Activated CD8-positive, alpha-beta T cell treated with anti-CD3 and anti-CD28 coated beads for 36 hours (primary cell): ENCODE measurements at regions not wholly inside any gene's neighbourhood (a gene's known extent, or its start where the extent isn't known, plus 50 kb on each side); places are given as distances from the start of the nearest gene placed in this dataset.

Experiments
- ATAC-seq: fragments of 200-7000 bp; cut with Tn5 transposase; one replicate; pipeline ENCODE4 v1.10.0; 2021; ENCODE audit warnings: mild to moderate bottlenecking, moderate library complexity
- CTCF ChIA-PET: fragments of 350-600 bp; sonication (Branson Sonifier 250); formaldehyde crosslinking; loops from one replicate; lab custom pipeline; 2021; ENCODE audit warnings: antibody characterized with exemption; lab: Charles Lee
- POLR2A ChIA-PET: fragments of 350-600 bp; sonication (Branson Sonifier 250); formaldehyde crosslinking; loops from one replicate; lab custom pipeline; 2021; ENCODE audit warnings: antibody characterized with exemption; lab: Charles Lee
- DNase-seq: peaks from one replicate; pipeline ENCODE4 v3.0.0-alpha.2; 2020
- H3K27ac Mint-ChIP-seq: one replicate; pipeline ENCODE4 v1.8.0; 2021; ENCODE audit warnings: mild to moderate bottlenecking, mixed read lengths
- H3K27me3 Mint-ChIP-seq: one replicate; pipeline ENCODE4 v1.8.0; 2021; ENCODE audit warnings: mixed read lengths
- H3K36me3 Mint-ChIP-seq: one replicate; pipeline ENCODE4 v1.8.0; 2021; ENCODE audit warnings: low read depth, mixed read lengths
- H3K4me1 Mint-ChIP-seq: one replicate; pipeline ENCODE4 v1.8.0; 2021; ENCODE audit warnings: low read depth, mixed read lengths
- H3K4me3 Mint-ChIP-seq: one replicate; pipeline ENCODE4 v1.8.0; 2021; ENCODE audit warnings: mild to moderate bottlenecking, moderate library complexity, mixed read lengths
- H3K9me3 Mint-ChIP-seq: one replicate; pipeline ENCODE4 v1.8.0; 2021; ENCODE audit warnings: mixed read lengths
- intact Hi-C: fragments of 100-400 bp; cut with micrococcal nuclease; formaldehyde crosslinking; loops from one replicate; pipeline ENCODE4 v1.10.0; 2022
- TF ChIP-seq, protein P1 (sequence below): fragments of 200-600 bp; IDR thresholded peaks from one replicate; pipeline ENCODE4 v1.8.0; 2022; ENCODE audit warnings: antibody characterized with exemption, mild to moderate bottlenecking

DNA sequence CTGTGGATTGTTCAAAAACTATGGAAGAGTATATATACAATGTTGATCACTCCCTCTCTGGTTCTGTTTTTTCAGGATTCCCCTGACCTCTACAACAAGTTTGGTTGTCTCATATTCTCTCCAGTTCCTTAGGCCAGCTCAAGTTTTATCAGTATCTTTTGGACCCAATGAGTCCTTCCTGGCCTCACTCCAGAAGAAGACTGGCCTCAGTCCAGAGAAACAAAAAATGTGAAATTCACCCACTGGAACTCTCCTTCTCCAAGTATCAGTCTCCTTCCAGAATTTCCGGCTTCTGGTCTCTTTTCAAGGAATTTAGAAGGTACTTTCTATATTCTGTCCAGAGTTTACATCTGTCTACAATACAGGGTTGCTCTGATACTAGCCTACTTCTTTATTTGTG is 537.8 kb upstream of the FTMT start:
- Mint-ChIP-seq H3K27me3 (no peaks in the 10 kb centered on the region), H3K27ac (no peak overlapping the region), H3K4me3 (no peak overlapping the region), H3K9me3 (peaks cover 7% of the 10 kb centered on the region), H3K4me1 (no peaks in the 10 kb centered on the region), H3K36me3 (no peaks in the 10 kb centered on the region)
- DNase-seq (no peak), ATAC-seq (no peak)
- POLR2A ChIA-PET, result no interaction called here
- CTCF ChIA-PET, result no interaction called here
- intact Hi-C loops, result no loop called here
- TF ChIP-seq, protein P1, sequence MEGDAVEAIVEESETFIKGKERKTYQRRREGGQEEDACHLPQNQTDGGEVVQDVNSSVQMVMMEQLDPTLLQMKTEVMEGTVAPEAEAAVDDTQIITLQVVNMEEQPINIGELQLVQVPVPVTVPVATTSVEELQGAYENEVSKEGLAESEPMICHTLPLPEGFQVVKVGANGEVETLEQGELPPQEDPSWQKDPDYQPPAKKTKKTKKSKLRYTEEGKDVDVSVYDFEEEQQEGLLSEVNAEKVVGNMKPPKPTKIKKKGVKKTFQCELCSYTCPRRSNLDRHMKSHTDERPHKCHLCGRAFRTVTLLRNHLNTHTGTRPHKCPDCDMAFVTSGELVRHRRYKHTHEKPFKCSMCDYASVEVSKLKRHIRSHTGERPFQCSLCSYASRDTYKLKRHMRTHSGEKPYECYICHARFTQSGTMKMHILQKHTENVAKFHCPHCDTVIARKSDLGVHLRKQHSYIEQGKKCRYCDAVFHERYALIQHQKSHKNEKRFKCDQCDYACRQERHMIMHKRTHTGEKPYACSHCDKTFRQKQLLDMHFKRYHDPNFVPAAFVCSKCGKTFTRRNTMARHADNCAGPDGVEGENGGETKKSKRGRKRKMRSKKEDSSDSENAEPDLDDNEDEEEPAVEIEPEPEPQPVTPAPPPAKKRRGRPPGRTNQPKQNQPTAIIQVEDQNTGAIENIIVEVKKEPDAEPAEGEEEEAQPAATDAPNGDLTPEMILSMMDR, result no peak

DNA sequence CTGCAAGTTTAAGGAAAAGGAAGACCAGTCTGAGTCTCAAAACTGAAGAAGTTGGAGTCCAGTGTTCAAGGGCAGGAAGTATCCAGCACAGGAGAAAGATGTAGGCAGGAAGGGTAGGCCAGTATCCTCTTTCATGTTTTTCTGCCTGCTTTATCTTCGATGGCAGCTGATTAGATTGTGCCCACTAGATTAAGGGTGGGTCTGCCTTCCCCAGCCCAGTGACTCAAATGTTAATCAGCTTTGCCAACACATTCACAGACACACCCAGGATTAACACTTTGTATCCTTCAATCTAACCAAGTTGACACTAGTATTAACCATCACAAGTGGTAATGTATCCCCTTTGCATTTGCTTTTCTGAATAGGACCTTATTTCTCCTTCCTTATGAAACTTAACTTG is 535.9 kb upstream of the FTMT start:
- H3K4me1 Mint-ChIP-seq, result no peaks in the 10 kb centered on the region
- intact Hi-C loops, result no loop called here

DNA sequence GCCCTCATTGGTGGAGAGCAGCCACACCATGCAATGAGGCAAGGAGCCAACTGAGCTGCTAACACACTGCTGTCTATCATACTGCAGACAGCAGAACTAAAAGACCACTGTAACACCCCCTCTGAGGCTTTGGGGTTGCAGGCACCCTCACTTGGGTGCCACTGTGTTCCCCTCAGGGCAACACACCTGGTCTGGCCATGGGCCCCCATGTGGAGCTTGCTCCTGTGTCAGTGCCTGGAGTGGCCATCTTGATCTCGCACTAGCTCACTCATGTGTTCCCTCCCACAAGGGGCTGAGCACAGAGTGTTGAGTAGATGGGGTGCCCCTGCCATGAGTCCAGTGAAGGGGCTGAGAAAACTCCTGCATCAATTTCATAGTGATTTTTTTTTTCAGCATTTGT is 532.4 kb upstream of the FTMT start:
- Mint-ChIP-seq H3K27me3 (no peaks in the 10 kb centered on the region), H3K27ac (no peak overlapping the region), H3K4me3 (no peak overlapping the region), H3K4me1 (no peaks in the 10 kb centered on the region), H3K36me3 (no peaks in the 10 kb centered on the region), H3K9me3 (peaks cover 12% of the 10 kb centered on the region)
- ChIA-PET POLR2A (no interaction called here), CTCF (no interaction called here)
- intact Hi-C loops, result no loop called here
- ATAC-seq (no peak), DNase-seq (no peak)
- TF ChIP-seq, protein P1, result no peak

More for the DNA sequence above, 535.9 kb upstream of the FTMT start:
- Mint-ChIP-seq H3K36me3 (no peaks in the 10 kb centered on the region), H3K27ac (no peak overlapping the region), H3K9me3 (peaks cover 12% of the 10 kb centered on the region), H3K27me3 (no peaks in the 10 kb centered on the region), H3K4me3 (no peak overlapping the region)
- DNase-seq, result no peak
- ATAC-seq, result no peak
- TF ChIP-seq, protein P1, result no peak
- ChIA-PET POLR2A (no interaction called here), CTCF (no interaction called here)

DNA sequence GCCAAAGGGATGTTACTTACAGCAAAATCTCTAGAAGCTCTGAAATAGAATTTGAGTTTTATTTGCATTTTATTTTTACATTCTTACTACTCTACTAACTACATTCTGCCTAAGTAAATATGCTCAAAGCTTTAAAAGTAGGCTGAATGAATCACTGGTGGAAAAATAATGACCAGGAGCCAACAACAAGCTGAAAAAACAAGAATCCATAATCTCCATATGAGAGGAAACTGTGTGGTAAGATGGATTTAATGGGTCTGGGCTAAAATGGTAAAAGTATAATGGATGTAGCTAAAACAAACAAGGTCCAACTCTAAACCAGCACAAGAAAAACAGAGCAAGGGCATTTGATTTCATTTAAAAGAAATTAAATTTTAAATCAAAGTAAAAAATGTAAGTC is 525.8 kb upstream of the FTMT start:
- ChIA-PET POLR2A (no interaction called here), CTCF (no interaction called here)
- Mint-ChIP-seq H3K36me3 (no peaks in the 10 kb centered on the region), H3K27me3 (no peaks in the 10 kb centered on the region), H3K9me3 (peaks cover 2% of the 10 kb centered on the region), H3K4me1 (no peaks in the 10 kb centered on the region), H3K27ac (no peak overlapping the region), H3K4me3 (no peak overlapping the region)
- ATAC-seq (no peak), DNase-seq (no peak)
- TF ChIP-seq, protein P1, result no peak
- intact Hi-C loops, result no loop called here

DNA sequence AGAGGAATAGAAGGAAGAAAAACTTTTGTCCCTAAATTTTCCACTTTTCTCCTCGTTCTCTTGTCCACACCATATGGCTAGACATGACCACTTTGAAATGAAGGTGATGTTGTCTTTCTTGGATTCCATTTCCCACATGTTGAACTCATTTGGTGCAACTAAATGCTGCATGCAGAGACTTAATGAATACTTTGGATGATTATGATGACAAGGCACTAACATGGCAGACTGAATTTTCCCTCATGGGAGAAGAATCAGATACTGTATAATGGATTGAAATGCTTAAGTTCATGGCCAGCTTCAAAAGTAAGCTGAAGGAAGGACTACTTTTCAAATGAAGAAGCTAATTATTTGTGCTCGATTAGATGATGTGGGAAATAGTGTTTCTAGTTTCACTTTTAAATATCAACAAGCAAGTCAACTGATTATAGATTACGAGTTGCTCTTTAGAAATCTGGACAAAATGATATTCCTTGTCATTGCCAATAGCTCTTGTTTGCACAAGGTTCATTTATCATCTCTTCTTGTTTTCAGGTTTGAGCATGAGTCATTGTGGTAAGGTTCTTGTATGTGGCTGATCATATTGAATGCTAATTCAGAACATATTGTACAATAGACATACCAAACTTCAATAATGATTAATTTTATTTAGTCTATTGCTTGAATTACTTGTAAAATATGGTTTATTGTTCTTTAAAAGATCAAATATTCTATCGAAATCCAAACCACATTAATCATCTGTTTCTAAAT is 501.3 kb upstream of the FTMT start:
- H3K36me3 Mint-ChIP-seq, result no peaks in the 10 kb centered on the region
- no peaks in the 10 kb centered on the region for H3K4me1 Mint-ChIP-seq
- POLR2A ChIA-PET, result no interaction called here
- H3K4me3 Mint-ChIP-seq, result no peak overlapping the region
- TF ChIP-seq, protein P1, result no peak
- intact Hi-C loops, result no loop called here
- H3K27me3 Mint-ChIP-seq, result no peaks in the 10 kb centered on the region
- H3K9me3 Mint-ChIP-seq, result peaks cover 4% of the 10 kb centered on the region
- CTCF ChIA-PET, result no interaction called here
- H3K27ac Mint-ChIP-seq, result no peak overlapping the region
- DNase-seq (no peak), ATAC-seq (no peak)
